ENCODE measurements at regions not wholly inside any gene's neighbourhood (a gene's known extent, or its start where the extent isn't known, plus 50 kb on each side); places are given as distances from the start of the nearest gene placed in this dataset.

DNA sequence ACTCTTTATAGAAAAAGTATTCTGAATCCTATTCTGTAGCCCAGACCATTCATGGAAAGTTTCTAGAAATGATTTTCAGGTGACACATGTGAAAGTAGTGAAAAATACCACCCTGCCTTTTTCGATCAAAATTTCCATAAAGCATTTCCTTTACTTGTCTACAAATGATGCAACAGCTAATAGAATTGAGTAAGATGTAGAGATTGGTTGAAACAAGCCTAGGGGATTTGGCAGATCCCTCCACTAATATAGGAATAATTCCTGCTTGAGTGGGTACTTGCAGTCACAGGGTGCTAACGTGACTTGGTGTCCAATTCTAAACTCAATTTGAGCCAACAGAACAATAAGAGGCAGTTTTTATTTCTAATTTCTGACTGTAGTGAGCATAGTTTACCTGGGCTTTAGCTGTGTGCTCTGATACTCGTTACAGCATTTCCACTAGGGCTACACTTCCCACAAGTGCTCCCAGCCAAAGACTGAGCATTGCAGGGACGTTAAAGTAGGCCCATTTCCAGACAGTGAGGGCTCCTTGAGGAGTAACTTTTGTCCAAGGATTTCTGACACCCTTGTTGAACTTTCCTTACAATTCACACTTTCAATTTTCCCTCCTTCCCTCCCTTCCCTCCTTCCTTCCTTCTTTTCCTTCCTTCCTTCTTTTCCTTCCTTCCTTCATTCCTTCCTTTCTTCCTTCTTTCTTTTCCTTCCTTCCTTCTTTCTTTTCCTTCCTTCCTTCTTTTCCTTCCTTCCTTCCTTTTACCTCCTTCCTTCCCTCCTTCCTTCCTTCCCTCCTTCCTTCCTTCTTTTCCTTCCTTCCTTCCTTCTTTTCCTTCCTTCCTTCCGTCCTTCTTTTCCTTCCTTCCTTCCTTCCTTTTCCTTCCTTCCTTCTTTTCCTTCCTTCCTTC is 53.9 kb upstream of the TP63 start:
- DNase-seq (ENCODE audit: low read depth, low spot score) = no peak
- no peak overlapping the region for H3K4me3 ChIP-seq (ENCODE audit: low read length)

DNA sequence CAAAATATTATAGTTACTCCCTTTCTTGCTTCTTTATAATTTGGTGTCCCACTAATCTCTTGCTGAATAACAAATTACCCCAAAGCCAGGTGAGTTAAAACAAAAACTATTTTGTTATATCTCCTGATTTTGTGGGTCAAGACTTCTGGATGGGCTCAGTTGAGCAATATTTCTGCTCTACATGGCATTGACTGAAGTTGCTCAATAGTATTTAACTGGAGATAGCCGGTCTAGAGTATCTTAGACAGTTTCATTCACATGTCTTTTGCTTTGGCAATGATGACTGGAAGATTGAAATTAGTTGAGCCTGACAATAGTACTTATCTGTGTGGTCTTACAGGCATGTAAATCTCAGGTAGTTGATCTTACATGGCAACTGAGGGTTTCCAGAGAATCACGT is 51.0 kb upstream of the TP63 start:
- DNase-seq (ENCODE audit: low read depth, low spot score) = no peak
- no peak overlapping the region for H3K4me3 ChIP-seq (ENCODE audit: low read length)

Measured in Jurkat, Clone E6-1 (cell line).